ENCODE measurements at regions not wholly inside any gene's neighbourhood (a gene's known extent, or its start where the extent isn't known, plus 50 kb on each side); places are given as distances from the start of the nearest gene placed in this dataset.
"Not testable (repeated sequence)": the region's sequence is repeated elsewhere in the genome, so short reads cannot be mapped to it uniquely, and the experiment has no call there.

DNA sequence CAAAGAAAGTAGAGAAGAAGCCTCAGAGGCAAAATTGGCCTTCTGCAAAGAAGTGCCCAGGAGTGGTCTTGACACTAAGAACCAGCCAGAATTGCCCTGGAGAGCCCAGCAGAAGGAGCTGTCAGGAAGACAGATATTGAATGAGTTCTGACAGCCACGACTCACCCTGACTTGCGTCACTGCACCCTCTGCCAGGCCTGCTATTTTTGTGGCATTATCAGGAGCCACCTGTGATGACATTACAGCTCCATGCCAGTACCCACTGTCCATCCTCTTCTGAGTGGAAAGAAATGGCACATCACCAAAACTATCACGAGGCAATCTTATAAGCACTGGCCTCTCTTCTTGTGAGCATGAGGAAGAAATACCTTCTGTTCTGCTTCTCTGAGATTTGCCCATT, 67.7 kb downstream of the SMIM20 start:
- FAIRE-seq: no peak
- DNase-seq (ENCODE audit: insufficient read length, low spot score): no peak

DNA sequence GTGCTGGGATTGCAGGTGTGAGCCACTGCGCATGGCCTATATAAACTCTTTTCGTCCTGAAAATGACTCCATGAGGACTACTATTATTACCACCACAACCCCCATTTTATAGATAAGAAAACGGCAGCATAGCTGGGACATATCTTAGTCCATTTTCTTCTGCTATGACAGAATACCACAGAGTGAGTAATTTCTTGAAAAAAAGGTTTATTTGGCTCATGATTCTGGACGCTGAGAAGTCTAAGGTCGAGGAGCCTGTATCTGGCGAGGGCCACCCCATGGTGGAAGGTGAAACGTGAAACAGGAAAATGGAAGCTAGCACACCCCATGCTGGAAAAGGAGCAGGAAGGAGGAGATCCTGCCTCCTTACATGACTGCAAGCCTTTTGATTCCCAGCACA, 68.9 kb downstream of the SMIM20 start:
- FAIRE-seq (no peak), DNase-seq (ENCODE audit: insufficient read length, low spot score) (no peak)

DNA sequence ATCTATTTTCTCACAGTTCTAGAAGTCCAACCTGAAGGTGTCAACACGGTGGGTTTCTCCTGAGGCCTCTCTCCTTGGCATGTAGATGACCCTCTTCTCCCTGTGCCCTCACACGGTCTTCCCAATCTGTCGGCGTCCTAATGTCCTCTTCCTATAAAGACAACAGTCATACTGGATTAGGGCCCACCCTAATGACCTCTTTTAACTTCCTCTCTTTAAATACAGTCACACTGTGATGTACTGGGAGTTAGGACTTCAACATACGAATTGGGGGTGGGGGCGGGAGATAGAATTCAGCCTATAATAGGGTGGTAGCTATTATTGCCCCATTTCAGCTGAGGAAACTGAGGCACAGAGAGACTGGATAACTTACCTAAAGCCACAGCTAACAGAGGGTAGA, 70.2 kb downstream of the SMIM20 start:
- FAIRE-seq: no peak
- no peak for DNase-seq (ENCODE audit: insufficient read length, low spot score)

DNA sequence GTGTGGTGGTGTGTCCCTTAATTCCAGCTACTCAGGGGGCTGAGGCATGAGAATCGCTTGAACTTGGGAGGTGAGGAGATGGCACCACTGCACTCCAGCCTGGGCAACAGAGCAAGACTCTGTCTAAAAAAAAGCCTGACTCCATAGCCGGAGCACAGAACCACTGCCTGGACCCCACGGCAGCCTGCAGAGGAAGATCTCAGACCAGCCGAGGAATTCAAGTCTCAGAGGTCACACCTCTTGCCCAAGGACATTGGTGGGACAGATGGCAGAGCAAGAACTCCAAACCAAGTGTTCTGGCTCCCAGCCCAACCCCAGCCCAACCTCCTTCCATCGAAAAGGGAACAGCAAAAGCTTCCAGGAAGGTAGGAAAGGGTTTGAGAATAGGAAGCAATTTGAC, 70.8 kb downstream of the SMIM20 start:
- FAIRE-seq (no peak), DNase-seq (ENCODE audit: insufficient read length, low spot score) (no peak)

DNA sequence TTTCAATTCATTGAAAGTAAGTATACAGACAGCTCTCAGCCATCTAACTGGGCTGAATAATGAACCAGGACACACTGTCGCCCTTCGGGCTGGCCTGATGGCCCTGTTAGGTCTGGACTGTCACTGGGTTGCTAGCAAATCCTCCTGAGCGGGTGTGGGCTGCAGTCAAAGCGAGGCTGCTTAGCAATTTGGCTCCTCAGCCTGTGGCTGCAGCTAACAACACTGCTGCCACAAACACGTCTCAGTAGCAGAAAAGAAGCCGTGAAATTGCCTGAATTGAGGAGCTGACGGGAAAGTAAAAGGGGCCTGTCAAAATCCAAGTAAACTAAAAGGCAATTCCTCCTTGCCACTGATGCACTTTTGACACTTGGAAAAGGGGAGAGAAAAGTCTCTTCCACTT, 72.8 kb downstream of the SMIM20 start:
- DNase-seq (ENCODE audit: insufficient read length, low spot score): no peak
- no peak for FAIRE-seq

DNA sequence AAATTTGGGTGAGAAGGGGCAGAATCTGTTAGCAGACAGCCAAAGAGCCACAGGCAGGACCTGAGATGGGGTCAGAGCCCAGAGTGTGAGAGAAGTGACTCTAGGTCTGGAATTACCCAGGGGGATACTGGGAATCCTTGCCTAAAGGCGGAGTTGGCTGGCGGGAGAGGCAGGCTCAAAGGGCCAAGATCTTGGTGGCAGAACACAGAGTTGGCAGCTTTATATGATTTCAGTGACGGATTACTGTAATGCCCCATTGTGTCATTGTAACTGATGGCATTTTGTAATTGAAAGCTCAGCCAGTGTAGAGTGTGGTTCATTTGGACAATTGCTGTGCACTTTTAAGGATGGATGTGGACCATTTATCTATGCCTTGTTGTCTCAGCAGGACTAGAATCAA, 77.3 kb downstream of the SMIM20 start:
- DNase-seq (ENCODE audit: insufficient read length, low spot score) (no peak), FAIRE-seq (no peak)

DNA sequence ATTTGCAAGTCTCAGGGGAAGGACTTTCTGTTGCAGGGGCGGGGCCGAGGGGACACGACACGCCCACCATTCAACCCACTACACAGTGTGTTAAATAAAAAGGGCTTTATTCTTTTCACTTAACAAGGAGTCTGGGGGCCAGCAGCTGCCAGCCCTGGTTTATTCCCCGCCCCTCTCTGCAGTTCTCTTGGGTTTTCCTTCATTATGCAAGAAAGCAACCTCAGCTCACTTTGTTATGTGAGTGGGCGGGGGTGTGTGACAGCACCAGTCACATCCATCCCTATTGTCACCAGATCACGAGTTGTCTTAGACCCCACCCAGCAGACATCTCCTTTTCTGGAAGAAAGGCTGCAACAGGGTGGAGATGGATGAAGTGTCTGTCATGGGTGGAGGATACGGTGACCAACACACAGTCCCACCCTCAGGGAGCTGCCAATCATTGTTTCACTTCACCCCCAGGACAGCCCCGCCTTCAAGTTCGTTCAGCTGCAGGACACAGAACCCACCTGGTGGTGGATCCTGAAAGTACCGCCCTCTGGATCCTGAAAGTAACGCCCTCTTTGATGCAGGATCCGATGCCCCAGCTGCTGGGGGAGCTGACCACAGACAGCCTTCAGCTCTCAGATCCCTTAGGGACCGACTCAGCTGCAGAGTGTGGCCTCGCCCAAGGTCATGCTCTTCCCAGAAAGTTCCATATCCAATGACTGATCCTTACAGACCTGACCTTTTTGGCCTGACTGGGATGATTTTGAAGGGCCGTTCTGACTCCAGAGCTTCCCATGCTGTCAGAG, 79.6 kb downstream of the SMIM20 start:
- DNase-seq (ENCODE audit: insufficient read length, low spot score): peak; percentile 22
- FAIRE-seq: peak; percentile 39

DNA sequence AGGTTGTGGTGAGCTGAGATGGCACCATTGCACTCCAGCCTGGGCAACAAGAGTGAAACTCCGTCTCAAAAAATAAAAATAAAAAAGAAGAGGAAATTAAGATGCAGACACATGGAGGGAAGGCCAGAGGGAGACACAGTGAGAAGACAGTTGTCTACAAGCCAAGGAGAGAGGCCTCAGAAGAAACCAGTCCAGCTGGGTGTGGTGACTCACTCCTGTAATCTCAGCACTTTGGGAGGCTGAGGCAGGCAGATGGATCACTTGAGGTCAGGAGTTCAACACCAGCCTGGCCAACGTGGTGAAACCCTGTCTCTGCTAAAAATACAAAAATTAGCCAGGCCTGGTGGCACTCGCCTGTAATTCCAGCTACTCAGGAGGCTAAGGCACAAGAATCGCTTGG, 80.6 kb downstream of the SMIM20 start:
- not testable (repeated sequence) for FAIRE-seq

DNA sequence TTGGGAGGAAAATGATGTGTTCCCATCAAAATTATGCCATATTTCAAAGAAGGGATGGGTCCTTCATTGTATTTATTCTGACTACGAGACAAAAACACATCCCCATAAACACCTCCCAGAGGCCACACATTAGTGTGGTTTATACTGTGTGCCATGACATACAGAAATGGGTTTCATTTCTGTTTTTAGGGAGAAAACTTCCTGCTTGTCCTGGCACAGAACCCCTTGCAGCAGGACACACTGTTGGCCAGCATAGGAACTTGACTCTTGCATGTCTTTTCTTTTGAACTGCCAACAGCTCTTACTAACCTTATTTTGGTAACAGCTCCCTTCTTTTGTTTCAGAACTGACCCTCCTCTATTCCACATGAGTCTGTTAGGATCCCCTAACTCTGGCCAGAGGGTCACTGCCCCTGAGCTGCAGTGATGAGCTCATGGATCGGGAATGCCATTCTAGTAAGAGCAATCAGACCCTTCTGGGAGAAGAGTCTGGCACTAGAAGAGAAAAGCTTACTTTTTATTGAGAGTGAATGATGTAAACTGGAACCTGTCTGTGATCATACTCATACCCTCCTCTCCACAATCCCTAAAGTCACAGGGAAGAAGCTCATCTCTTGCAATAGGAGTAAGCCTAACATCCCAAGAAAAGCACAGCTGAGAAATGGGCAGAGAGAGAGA, 86.4 kb downstream of the SMIM20 start:
- DNase-seq (ENCODE audit: insufficient read length, low spot score): no peak
- FAIRE-seq: no peak

More for the DNA sequence above, 80.6 kb downstream of the SMIM20 start:
- DNase-seq (ENCODE audit: insufficient read length, low spot score): not testable (repeated sequence)

DNA sequence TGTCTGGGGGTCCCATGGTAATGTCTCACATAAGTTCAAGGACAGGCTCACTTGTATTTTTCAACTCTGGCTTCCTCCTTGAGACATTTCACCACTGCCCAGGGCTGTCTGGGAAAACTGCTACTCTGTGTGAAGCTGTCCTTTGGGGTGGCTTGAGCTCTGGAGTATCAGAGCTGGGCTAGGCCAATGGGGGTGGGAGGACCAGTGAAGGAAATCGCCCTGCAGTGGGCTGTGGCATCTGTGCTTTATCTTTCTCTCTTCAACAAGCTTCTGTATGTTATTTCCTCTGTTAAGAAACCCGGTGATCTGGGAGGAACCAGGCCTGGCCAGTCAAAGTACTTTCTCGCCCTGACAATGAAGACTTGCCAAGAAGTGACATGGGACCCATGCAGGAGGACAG, 87.4 kb downstream of the SMIM20 start:
- no peak for FAIRE-seq

DNA sequence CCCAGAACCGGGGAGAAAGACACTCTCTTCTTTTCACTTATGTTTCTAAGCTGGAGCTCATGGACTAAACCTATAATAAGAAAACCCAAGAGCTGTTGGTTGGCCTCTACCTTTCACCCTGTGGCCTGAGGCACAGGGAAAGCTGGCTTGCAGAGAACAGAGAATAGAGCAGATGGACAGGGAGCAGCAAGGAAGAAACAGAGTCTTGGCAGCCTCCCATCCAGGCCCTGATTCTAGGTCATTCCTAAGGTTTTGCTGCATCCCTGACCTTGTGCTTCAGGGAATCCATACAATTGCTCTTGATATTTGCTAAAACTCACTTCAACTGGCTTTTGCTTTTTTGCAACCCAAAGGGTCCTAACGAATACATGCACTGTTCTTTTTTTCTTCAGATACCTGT, 87.8 kb downstream of the SMIM20 start:
- FAIRE-seq (no peak), DNase-seq (ENCODE audit: insufficient read length, low spot score) (no peak)

More for the DNA sequence above, 87.4 kb downstream of the SMIM20 start:
- no peak for DNase-seq (ENCODE audit: insufficient read length, low spot score)

DNA sequence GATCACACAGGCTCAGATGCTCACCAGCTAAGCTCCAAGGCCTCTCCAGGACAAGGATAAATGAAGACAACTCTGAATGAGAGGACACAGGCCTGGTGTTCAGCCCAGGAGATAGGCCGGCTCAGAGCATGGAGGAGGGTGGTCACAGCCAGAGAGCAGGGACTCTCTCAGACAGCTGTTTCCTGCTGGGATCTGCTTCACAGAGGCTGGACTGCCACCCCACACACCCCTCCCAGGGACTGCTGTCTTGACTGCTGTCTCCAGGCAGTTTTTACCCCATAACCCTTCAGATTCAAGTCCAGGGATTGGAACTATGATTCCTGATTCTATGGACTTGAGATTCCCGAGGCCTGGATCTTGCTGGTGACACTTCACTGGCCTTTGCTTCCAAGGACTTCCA, 89.0 kb downstream of the SMIM20 start:
- DNase-seq (ENCODE audit: insufficient read length, low spot score): no peak
- FAIRE-seq: no peak

DNA sequence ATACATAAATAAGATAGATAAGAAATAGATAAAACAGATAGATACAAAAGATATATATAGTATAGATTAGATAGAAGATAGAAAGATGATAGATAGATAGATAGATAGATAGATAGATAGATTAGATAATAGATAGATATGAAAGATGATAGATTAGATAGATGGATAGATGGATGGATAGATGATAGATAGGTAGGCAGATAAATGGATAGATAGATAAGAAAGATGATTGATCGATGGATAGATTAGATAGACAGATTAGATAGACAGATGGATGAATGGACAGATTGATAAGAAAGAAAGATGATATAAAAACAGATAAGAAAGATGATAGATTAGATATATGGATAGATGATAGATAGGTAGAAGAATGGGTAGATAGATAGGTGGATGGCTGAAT, 90.3 kb downstream of the SMIM20 start:
- no peak for DNase-seq (ENCODE audit: insufficient read length, low spot score)

DNA sequence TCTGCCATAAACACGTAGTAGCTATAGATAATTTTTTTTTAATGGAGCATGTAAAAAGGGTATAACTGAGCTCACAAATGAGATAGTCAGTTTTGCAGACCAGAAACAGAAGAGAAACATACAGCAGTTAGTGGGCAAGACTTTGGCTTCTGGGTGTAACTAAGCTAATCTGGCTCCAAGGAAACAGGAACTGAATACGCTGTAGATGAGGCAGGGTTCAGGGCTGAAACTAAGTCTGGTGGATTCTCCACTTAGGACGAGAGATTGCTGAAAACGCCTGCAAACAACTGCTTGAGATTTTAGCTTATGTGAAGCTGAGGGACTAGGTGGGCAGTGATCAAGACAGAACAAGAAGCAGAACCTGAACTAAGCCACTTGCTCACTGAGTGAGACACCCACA, 91.7 kb downstream of the SMIM20 start:
- no peak for FAIRE-seq
- DNase-seq (ENCODE audit: insufficient read length, low spot score): no peak

More for the DNA sequence above, 90.3 kb downstream of the SMIM20 start:
- FAIRE-seq: no peak

DNA sequence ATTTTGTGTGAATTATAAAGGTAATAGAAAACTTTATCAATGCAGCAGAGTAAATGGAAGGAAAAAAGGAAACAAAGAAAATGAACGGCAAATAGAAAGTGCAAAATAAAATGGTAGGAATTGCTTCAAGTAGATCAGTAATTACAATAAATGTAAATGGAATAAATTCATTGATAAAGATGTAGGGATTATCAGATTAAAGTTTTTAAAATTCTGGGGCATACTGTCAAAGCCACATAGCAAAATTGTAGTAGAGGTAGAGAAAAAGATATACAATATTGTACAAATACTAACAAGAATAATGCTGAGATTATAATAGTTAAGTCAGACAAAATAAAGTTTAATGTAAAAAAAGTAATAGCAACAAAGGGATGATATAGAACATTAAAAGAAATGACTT, 94.7 kb downstream of the SMIM20 start:
- FAIRE-seq (no peak), DNase-seq (ENCODE audit: insufficient read length, low spot score) (no peak)

DNA sequence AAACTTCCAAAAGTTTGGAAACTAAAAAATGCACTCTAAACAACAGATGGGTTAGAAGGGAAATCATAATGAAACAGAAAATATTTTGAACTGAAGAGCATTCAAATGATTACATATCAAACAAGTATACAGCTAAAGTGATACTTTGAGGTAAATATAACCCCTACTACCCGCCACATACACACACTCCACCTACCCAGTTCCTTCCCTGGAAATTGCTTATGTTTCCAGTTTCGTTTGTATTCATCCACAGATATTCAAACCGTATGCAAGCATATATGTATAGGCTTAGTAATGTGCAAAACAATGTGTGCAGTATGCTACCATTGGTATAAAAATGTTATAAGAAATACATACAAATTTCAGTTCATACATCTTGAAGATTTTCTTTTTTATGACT, 95.5 kb downstream of the SMIM20 start:
- no peak for FAIRE-seq
- DNase-seq (ENCODE audit: insufficient read length, low spot score): no peak

DNA sequence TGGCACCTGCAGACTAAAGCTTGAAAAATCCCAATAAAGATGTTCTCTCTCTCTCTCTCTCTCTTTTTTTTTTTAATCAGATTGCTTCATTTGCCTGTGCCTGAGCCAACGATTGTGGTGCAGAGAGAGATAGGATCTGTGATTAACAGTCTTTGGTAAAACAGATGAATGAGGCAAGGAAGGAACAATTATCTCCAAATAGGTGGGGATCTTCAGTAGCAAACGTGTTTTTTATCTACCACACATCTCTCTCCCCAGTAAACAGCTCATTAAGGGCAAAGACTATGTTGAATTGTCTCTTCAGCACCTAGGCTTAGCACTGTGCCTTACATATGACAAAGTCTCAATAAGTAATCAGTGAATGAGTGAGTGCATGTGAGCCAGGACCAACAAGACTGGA, 96.3 kb downstream of the SMIM20 start:
- no peak for DNase-seq (ENCODE audit: insufficient read length, low spot score)
- FAIRE-seq: no peak

DNA sequence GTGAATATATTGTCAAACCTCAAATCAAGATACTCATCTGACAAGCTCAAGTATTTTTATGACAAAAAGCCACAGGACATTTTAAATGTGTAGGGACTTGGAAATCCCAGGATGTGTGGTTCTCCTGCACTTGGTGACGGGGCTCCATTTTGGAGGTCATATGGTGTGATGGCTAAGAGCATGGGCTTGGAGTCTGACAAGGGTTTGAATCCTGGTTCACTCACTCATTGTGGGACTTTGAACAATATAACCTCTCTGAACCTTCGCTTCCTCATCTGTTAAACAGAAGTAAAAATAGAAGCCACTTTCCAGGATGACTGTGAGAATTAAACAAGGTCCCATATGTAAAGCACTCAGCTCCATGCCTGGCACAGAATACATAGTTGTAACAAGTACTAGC, 99.6 kb downstream of the SMIM20 start:
- FAIRE-seq: no peak

DNA sequence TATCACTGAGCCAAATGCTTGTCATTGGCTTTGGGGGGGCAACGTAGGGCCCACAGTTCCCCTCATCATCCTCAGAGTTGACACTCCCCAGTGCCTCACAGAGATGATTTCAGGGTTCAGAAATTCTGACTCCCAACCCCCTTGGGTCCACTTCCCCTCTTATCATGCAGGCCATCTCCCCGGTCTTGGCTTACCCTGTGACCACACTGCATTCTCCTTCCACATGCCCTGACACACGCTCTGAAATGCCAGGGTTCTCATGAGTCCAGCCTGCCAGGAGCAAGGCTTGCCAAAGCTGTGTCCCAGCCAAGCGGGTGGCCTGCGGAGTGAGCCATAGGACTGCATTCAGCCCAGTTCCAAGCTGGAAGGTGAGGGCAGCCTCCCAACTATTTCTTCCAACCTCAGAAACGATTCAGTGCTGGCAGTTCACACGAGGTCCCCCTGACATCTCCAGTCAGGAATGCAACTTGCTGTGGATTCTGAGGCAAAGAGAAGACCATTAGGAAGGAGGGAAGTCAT, 101.2 kb downstream of the SMIM20 start:
- DNase-seq (ENCODE audit: insufficient read length, low spot score) (no peak), FAIRE-seq (no peak)

More for the DNA sequence above, 99.6 kb downstream of the SMIM20 start:
- no peak for DNase-seq (ENCODE audit: insufficient read length, low spot score)

DNA sequence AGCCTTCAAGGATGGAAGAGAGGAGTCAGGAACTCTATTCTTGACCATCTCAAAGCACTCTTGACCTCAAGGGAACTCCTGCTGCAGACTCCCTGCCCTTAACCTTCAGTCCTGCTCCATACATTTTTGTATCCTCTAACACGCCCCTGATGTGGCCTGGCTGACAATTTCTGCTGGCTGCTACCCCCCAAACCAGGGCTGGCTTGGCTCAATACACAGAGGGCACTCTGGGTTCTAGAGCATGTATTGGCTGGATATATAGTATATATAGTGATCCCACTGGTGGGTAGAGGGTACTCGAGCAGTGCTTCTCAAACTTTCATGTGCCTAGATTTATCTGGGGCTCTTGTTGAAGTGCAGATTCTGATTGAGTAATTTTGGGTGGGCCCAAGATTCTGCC, 101.9 kb downstream of the SMIM20 start:
- no peak for DNase-seq (ENCODE audit: insufficient read length, low spot score)

DNA sequence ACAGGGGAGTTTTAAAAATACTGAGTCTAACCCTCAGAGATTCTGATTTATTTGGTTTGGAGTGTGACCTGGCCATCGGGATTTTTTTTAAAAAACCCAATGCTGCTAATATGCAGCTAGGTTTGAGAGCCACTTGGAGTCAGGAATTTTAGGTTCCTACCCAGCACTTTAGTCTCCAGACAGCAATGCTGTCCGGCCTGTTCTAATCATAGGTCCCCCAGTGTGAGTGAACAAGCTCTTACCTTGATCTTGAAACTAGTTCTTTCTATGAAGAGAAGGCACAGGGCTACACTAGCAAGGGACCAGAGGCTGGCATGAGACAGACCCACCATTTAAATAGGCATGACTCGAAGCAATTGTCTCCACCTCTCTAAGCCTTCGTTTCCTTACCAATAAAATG, 103.5 kb downstream of the SMIM20 start:
- FAIRE-seq: no peak
- DNase-seq (ENCODE audit: insufficient read length, low spot score): no peak

More for the DNA sequence above, 101.9 kb downstream of the SMIM20 start:
- FAIRE-seq: no peak
